ENCODE measurements at regions not wholly inside any gene's neighbourhood (a gene's known extent, or its start where the extent isn't known, plus 50 kb on each side); places are given as distances from the start of the nearest gene placed in this dataset.
"Not testable (repeated sequence)": the region's sequence is repeated elsewhere in the genome, so short reads cannot be mapped to it uniquely, and the experiment has no call there.

GRCh38 chr5:38621840-38622437 is 65.5 kb upstream of the LIFR start:
- CTCF ChIA-PET = interaction anchor here (0.8 to 2.3 kb wide), 3 partner anchors 20 to 180 kb away, joined by 3 to 7 read pairs (median 3); no protein-coding TSS in a partner anchor
- POLR2A ChIA-PET = no interaction called here
- TF ChIP-seq, protein P1, sequence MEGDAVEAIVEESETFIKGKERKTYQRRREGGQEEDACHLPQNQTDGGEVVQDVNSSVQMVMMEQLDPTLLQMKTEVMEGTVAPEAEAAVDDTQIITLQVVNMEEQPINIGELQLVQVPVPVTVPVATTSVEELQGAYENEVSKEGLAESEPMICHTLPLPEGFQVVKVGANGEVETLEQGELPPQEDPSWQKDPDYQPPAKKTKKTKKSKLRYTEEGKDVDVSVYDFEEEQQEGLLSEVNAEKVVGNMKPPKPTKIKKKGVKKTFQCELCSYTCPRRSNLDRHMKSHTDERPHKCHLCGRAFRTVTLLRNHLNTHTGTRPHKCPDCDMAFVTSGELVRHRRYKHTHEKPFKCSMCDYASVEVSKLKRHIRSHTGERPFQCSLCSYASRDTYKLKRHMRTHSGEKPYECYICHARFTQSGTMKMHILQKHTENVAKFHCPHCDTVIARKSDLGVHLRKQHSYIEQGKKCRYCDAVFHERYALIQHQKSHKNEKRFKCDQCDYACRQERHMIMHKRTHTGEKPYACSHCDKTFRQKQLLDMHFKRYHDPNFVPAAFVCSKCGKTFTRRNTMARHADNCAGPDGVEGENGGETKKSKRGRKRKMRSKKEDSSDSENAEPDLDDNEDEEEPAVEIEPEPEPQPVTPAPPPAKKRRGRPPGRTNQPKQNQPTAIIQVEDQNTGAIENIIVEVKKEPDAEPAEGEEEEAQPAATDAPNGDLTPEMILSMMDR (IDR thresholded peaks at IDR 0.05; ENCODE audit: insufficient read depth, low read depth, low read length) = no peak
- no peaks in the 10 kb centered on the region for H3K36me3 ChIP-seq (ENCODE audit: control insufficient read depth, insufficient read depth, low read length)
- no peak overlapping the region for H3K4me3 ChIP-seq (ENCODE audit: low read depth, low read length)
- DNase-seq (ENCODE audit: low read depth) = no peak
- no peaks in the 10 kb centered on the region for H3K27me3 ChIP-seq (ENCODE audit: control insufficient read depth, insufficient read depth, low read length)

DNA sequence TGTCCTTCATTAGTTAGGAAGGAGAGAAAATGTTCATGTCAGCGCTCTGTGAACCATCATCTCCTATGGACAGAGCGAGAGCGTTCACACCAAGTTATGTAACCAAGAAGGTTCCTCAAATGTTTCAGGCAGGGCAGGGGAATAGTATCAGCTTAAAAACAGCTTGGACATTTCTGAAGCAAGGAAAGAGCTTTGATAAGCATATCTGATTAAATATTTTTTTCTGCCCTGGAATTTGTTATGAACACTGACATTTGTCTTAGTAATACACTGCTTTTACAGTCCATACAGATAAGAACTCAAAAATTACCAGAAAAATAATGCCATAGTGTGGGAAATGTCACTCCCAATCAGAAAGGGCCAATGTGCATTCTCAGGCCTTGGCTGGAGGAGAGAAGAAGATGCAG is 66.3 kb upstream of the LIFR start:
- Histone ChIP-seq H3K4me3 (ENCODE audit: low read depth, low read length) (no peak overlapping the region), H3K27me3 (ENCODE audit: control insufficient read depth, insufficient read depth, low read length) (no peaks in the 10 kb centered on the region), H3K36me3 (ENCODE audit: control insufficient read depth, insufficient read depth, low read length) (no peaks in the 10 kb centered on the region)
- DNase-seq (ENCODE audit: low read depth) = no peak
- TF ChIP-seq, protein P1 (IDR thresholded peaks at IDR 0.05; ENCODE audit: insufficient read depth, low read depth, low read length) = no peak
- ChIA-PET CTCF (interaction anchor here (1.2 to 2.3 kb wide), 2 partner anchors 21 to 25 kb away, joined by 3 to 7 read pairs; no protein-coding TSS in a partner anchor), POLR2A (no interaction called here)

DNA sequence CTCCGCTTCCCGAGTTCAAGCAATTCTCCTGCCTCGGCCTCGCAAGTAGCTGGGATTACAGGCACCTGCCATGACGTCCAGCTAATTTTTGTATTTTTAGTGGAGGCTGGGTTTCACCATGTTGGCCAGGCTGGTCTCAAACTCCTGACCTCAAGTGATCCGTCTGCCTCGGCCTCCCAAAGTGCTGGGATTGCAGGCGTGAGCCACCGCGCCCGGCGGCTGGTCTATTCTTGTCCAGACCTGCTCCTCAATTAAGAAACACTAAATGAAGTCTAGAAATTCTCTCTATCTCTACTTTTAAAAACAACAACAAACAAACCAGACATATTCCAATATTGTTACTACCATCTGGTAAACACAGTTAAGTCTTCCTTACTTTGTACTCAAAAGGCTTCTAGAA is 68.1 kb upstream of the LIFR start:
- POLR2A ChIA-PET; CTCF ChIA-PET; DNase-seq (ENCODE audit: low read depth): not testable (repeated sequence)

DNA sequence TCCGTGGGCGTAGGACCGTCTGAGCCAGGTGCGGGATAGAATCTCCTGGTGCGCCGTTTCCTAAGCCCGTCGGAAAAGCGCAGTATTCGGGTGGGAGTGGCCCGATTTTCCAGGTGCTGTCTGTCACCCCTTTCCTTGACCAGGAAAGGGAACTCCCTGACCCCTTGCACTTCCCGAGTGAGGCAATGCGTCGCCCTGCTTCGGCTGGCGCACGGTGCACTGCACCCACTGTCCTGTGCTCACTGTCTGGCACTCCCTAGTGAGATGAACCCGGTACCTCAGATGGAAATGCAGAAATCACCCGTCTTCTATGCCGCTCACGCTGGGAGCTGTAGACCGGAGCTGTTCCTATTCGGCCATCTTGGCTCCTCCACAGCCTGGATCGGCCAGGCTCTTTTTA is 74.9 kb upstream of the LIFR start:
- POLR2A ChIA-PET; H3K27me3 ChIP-seq (ENCODE audit: control insufficient read depth, insufficient read depth, low read length); H3K36me3 ChIP-seq (ENCODE audit: control insufficient read depth, insufficient read depth, low read length); H3K4me3 ChIP-seq (ENCODE audit: low read depth, low read length); DNase-seq (ENCODE audit: low read depth); CTCF ChIA-PET: not testable (repeated sequence)

More for the DNA sequence above, 68.1 kb upstream of the LIFR start:
- not testable (repeated sequence) for H3K36me3 ChIP-seq (ENCODE audit: control insufficient read depth, insufficient read depth, low read length); H3K27me3 ChIP-seq (ENCODE audit: control insufficient read depth, insufficient read depth, low read length); H3K4me3 ChIP-seq (ENCODE audit: low read depth, low read length)

- TF ChIP-seq, protein P1 (IDR thresholded peaks at IDR 0.05; ENCODE audit: insufficient read depth, low read depth, low read length) = no peak
- Histone ChIP-seq H3K4me3 (ENCODE audit: low read depth, low read length) (no peak overlapping the region), H3K27me3 (ENCODE audit: control insufficient read depth, insufficient read depth, low read length) (peaks cover 1% of the 10 kb centered on the region), H3K36me3 (ENCODE audit: control insufficient read depth, insufficient read depth, low read length) (no peaks in the 10 kb centered on the region)
- DNase-seq (ENCODE audit: low read depth) = no peak
- ChIA-PET POLR2A (no interaction called here), CTCF (no interaction called here)
Measured at GRCh38 chr5:38634568-38635369, 78.3 kb upstream of the LIFR start.

DNA sequence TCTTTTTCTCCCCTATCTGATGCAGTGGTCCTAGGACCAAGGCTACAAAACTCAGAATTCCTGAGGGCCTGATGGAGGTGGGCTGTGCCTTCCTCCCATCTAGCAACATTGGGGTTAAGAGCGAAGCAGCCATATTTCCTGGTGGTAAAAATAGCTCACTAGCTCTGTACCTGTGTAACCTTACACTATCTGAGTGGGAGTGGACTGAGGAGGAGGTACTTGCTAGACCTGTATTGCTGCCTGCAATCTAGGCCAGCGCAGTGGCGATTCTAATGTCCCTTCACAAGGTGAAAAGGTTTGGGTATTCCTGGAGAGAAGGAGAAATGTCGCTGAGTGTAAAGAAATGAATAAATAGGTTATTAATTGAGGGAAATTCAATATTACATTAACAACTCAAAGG is 80.2 kb upstream of the LIFR start:
- H3K4me3 ChIP-seq (ENCODE audit: low read depth, low read length) = no peak overlapping the region
- no peaks in the 10 kb centered on the region for H3K36me3 ChIP-seq (ENCODE audit: control insufficient read depth, insufficient read depth, low read length)
- DNase-seq (ENCODE audit: low read depth) = no peak
- CTCF ChIA-PET = no interaction called here
- peaks cover 5% of the 10 kb centered on the region for H3K27me3 ChIP-seq (ENCODE audit: control insufficient read depth, insufficient read depth, low read length)
- POLR2A ChIA-PET = no interaction called here
- TF ChIP-seq, protein P1 (IDR thresholded peaks at IDR 0.05; ENCODE audit: insufficient read depth, low read depth, low read length) = no peak

All from BJ (cell line).